ENCODE measurements at regions not wholly inside any gene's neighbourhood (a gene's known extent, or its start where the extent isn't known, plus 50 kb on each side); places are given as distances from the start of the nearest gene placed in this dataset.

GRCh38 chr14:38848243-38848935 is 254.6 kb downstream of the SEC23A start:
- no peak for DNase-seq (ENCODE audit: low read depth in 2 of 2)

DNA sequence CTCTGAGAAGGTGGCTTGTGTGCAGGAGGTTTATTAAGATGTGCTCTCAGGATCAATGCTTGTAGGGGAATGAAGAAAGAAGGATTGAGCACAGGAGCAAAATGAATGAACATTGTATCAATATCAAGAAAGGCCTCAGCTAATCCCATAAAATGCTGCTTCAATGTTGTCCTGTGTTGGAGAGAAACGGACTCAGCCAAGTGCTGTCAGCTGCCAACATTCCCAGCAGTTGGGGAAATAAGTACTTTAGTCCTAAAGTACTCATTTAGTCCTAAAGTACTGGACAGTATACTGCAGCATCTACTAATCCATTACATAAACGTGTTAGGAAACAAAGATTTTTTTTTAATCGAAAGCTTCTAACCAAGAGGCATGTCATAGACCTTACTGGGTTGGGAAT is 255.9 kb downstream of the SEC23A start:
- DNase-seq (ENCODE audit: low read depth in 2 of 2): no peak

GRCh38 chr14:38839694-38840365 is 263.2 kb downstream of the SEC23A start:
- no peak for DNase-seq (ENCODE audit: low read depth in 2 of 2)

DNA sequence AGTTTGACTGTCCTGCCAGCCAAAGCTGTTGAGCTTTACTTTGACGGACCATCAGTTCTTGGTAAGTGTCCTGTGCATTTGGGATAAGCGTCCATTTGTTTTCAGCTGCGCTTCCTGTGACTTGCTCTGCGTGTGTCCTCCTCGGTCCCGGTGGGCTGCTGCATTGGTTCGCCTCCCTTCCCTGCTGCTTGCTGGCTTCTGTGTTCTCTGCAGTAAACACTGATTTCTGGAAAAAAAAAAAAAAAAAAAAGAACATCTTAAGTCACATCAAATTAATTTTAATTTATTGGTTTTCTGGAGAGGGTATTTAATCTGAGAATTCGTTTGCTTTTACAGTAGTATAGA is 264.1 kb downstream of the SEC23A start:
- no peak for DNase-seq (ENCODE audit: low read depth in 2 of 2)

DNA sequence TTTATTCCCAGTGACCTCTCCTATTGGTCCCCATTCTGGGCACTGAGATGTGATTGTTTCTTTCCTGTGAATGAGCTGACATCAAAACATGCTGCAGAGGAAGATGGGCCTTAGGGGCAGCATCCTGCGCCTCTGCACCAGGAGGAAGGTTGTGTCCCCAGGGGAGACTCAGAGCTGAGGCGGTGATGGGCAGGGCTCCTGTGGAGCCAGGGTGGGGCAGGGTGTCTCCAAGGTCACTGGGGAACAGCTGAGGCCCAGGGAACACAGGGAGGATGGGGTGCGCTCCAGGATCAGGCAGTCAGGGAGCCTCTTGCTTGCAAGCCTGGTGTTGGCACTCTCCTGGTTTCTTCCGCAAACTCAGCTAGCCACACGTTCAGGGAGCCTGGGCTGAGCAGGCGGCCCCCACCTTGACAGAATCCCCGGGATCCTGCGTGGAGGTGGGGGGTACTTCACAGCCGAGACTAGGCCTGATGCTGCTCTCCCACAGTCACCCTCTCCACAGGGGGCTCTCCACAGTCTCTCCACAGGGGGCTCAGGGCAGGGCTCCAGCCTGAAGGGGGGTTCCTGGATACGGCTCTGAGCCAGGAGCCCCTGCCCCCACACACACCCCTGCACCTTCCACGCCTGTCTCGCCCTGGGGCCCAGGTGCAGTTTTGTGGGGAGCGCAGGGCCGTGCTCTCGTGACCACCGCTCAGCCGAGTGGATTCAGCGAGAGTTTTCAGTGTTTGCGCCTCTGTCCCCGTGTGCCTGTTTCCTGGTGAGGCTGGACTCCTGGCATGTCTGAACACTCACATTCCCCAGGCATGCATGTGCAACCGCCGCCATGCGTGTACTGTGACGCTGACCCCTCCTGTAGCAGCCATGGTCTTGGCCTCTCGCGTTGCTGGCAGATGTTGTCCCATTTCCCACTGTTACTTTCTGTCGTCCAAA is 264.7 kb downstream of the SEC23A start:
- DNase-seq (ENCODE audit: low read depth in 2 of 2): no peak

DNA sequence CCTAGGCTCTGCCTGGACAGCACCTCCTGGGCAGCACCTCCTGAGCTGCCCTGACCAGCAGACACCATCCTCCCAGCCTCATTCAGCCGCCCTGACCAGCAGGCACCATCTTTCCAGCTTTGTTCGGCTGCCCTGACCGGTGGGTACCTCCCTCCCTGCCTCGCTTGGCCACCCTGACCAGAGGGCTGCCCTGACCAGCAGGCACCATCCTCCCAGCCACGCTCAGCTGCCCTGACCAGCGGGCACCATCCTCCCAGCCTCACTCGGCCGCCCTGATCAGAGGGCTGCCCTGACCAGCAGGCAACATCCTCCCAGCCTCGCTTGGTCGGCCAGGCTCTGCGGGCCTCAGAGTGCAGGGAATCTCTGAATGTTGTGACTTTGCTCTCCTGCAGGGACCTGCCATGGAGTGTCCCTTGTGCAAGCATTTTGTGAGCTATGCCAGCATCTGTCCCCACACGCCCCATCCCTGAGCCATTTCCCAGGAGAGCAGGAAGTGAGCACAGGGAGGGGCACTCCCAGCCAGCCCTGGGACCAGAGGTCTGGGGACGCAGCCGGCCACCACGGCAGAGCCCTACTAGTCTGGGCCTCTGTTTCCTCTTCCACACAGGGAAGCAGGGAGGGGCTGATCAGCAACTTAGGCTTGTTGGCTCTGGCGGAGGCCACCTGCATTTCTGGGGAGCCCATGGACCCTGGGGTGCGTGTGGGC is 265.5 kb downstream of the SEC23A start:
- no peak for DNase-seq (ENCODE audit: low read depth in 2 of 2)

GRCh38 chr14:38836539-38836938 is 266.5 kb downstream of the SEC23A start:
- no peak for DNase-seq (ENCODE audit: low read depth in 2 of 2)

GRCh38 chr14:38835874-38836273 is 267.2 kb downstream of the SEC23A start:
- DNase-seq (ENCODE audit: low read depth in 2 of 2): no peak

DNA sequence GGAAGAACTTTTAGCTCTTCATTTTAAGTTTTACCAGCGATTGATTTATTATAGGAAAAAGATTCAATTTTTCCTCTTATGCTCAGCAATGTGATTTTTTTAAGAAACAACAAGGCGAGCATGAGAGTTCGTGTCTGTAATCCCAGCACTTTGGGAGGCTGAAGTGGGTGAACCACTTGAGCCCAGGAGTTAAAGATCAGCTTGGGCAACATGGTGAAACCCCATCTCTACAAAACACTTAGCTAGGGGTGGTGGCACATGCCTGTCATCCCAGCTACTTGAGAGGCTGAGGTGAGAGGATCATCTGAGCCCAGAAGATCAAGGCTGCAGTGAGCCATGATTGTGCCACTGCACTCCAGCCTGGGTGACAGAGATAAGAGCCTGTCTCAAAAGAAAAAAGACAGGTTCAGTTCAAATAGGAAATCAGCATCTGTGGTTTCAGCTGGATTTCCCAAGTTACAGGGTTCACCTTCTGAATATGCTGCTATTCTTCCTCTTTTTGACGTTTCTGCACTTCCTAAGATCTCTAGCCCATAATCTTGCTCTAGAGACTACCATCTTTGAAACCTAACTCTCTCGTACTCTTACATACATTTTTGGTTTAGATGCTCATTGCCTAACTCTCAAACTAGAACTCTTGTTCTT is 274.7 kb downstream of the SEC23A start:
- DNase-seq (ENCODE audit: low read depth in 2 of 2): no peak

DNA sequence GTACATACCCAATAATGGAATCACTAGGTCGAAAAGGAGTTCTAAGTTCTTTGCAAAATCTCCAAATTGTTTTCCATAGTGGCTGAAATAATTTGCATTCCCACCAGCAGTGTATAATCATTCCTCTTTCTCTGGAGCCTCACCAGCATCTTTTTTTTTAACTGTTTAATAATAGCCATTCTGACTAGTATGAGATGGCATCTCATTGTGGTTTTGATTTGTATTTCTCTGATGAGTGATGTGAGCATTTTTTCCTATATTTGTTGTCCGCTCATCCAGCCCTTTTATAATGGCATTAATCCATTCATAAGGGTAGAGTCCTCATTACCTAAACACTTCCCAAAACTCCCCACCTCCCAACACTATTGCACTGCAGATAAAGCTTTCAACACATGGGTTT is 278.3 kb downstream of the SEC23A start:
- no peak for DNase-seq (ENCODE audit: low read depth in 2 of 2)

- DNase-seq (ENCODE audit: low read depth in 2 of 2): no peak
Observed at GRCh38 chr14:38818555-38818954, 284.5 kb downstream of the SEC23A start.

GRCh38 chr14:38808734-38809455 is 294.1 kb downstream of the SEC23A start:
- DNase-seq (ENCODE audit: low read depth in 2 of 2): no peak

- DNase-seq (ENCODE audit: low read depth in 2 of 2): no peak
Observed at GRCh38 chr14:38799671-38800070, 303.4 kb downstream of the SEC23A start.

GRCh38 chr14:38794677-38795076 is 308.4 kb downstream of the SEC23A start:
- no peak for DNase-seq (ENCODE audit: low read depth in 2 of 2)

DNA sequence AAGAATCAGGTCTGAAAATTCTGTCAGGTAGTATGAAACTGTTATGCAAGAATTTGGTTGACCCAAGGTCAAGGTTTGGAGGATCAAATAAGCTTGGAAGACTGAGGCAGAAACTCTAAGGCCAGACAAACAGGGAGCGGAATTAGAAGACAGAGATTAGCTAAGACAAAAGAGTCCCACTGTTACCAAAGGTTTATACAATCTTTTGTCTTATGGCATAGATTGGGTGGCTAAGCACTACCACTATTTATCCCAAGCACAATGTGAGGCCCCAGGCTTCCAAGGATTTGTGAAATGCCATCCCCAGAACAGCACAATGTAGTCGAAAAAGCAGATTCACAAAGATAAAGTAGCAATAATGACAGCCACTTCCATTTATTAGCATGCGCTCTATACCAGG is 311.2 kb downstream of the SEC23A start:
- DNase-seq (ENCODE audit: low read depth in 2 of 2): no peak

DNA sequence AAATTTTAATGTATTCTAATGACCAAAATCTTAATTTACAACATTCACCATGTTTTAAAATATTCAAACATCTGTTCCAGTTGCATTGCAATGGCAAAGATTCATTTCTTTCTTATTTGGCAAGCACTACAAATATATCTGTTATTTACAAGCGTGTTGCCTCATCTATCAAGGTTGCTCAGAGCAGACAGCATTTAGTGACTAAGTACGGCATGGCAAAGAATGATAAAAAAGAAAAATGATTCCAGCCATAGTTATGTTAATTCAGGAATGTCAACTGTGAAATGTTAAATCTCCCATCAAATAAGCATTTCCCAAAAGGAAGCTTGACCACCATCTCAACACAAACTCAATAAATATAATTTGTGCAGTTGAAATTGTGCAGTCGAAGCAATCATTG is 312.1 kb downstream of the SEC23A start:
- no peak for DNase-seq (ENCODE audit: low read depth in 2 of 2)

DNA sequence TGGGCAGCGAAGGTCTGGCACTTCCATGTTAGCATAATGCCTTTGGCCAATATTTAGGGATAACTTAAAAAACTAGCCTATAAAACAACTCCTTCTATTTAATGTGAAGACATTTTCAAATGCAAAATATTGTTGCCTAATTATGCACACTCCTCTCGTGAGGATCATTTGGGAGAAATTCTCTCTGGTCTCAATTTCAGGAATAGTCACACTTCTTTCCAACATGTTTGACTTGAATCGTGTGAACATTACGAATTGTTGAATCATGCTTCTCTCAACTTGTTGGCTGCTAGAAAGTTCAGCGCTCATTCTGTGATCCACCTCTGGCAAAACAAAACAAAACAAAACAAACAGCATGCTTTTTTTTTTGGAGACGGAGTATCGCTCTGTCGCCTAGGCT is 313.2 kb downstream of the SEC23A start:
- DNase-seq (ENCODE audit: low read depth in 2 of 2): no peak

GRCh38 chr14:38788060-38788459 is 315.0 kb downstream of the SEC23A start:
- DNase-seq (ENCODE audit: low read depth in 2 of 2): no peak

DNA sequence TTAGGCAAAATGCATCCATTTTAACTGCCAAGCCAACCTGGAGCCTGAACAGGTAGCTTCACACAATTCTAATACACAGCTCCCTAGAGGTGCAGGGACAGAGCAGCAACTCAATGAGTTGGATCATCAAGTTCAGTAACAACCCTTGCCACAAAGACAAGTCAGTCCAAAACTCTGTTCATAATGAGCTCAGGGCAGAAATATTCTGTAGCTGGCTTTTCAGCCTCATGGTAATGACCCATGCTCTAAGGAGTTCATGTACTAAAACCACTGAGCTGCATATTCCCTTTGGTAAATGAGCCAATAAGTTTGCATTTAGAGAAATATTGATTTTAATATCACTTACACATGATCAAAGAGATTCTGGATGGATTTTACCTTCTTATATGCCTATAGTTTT is 316.1 kb downstream of the SEC23A start:
- DNase-seq (ENCODE audit: low read depth in 2 of 2): no peak

DNA sequence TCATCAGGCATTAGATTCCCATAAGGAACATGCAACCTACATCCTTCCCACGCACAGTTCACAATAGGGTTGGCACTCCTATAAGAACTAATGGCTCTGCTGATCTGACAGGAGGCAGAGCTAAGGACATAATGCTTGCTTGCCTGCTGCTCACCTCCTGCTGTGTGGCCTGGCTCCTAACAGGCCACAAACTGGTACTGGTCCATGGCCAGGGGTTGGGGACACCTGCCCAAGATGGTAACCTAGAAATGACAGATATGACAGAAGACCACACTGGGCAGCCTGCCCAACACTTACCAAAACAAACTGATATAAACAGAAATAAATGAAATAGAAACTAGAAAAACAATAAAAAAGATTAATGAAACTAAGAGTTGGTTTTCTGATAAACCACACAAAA is 325.6 kb downstream of the SEC23A start:
- no peak for DNase-seq (ENCODE audit: low read depth in 2 of 2)

DNA sequence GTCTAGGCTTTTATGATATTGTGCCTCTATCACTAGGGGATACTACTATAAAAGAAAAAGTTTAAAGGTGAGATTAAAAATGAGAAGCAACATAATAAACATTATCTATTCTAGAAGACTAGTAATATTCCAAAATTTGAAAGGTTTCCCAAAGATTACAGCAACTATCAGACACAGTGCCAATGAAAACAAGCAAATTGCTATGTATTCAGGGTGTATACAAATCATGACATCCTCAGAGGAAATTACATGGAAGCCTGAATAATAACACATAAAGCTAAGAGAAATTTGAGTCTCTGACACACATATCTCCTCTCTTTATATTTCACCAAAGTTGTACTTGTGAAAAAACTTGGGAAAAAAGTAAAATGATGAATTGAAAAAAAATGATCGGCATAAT is 327.0 kb downstream of the SEC23A start:
- no peak for DNase-seq (ENCODE audit: low read depth in 2 of 2)

All from stimulated activated CD8-positive, alpha-beta memory T cell treated with anti-CD3 and anti-CD28 coated beads, Interleukin-7, amount 100 ng/mL, for 1 hour (primary cell).